ENCODE measurements at regions not wholly inside any gene's neighbourhood (a gene's known extent, or its start where the extent isn't known, plus 50 kb on each side); places are given as distances from the start of the nearest gene placed in this dataset.

DNA sequence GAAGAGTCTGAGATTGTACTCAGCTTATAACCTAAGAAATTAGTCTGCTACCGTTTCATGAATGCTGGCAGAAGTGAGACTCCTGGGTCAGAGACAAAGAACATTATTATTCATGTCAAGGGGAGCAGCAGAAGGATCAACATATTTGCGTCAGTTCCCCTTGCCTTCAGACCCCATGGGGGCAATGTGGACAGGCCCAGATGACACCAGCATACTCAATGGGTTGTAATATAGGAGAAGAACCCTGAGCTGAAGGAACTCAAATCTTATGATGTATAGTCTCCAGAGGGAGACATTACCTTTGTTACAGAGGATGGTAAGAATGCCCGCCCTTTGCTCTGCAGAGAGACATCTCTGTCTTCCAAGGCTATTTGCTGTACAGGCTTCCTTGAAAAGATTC lies 384.4 kb downstream of the EPM2A start:
- no peak for DNase-seq

DNA sequence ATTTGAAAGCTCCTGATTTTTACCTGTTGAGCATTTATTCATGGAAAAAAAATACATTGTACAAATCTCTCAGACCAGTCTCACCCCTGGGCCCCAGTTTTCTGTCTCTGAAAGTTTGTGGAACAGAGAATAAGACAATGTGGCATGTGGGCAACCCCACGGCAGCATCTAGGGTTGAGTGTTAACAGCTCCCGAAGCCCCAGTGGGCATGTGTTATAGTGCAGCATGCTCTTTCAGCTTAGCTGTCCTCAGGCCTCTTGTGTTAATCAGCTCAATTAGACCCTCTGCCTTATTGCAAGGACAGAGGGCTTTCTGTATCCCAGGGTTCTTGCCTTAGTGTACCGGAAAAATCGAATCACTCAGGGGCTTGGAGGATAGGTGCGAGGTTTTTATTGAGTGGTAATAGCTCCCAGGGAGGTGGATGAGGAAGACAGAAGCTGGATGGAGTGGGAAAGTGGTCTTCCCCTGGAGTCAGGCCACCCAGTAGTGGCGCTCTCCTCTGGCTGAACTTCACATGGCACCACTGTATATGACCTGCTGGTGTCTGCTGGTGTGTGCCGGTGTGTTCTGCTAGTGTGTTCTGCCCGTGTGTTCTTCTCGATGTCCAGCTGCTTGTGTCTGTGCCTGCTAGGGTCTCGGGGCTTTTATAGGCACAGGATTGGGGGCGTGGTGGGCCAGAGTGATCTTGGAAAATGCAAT lies 382.8 kb downstream of the EPM2A start:
- DNase-seq, result no peak

DNA sequence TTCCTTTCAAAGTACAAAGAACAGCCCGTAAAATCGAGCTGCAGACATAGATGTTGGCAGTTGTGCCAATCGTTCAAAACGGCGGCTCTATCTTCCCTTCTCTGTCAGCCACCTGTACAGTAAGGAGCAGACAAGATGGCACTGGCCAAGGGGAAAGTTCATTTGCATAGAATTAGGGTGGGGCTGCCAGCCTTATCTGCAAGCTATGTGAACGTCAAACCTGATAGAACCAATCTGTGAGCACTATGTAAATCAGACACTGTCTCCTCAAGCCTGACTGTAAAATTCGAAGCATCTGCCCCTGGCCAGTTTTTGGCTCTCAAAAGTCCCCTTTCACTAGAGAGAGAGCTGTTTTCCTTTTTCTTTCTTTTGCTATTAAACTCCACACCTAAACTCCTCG lies 374.5 kb downstream of the EPM2A start:
- no peak for DNase-seq

DNA sequence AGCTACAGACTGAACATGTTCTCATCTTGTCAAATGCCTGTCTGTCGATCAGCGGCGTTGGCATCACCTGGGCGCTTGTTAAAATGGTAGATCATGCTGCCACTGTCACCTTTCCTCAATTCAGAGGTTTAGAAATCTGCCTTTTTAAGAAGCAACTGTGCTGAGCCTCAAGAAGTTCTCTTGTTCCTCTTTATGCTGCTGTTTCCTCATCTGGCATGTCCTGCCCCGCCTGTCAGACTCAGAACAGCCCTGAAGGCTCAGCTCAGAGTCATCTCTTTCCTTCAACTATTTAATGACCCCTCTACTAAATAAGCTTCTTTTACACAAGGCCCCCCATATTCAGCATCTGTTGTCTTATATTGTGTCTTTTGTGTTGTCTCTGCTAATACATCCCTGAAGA lies 368.2 kb downstream of the EPM2A start:
- no peak for DNase-seq

DNA sequence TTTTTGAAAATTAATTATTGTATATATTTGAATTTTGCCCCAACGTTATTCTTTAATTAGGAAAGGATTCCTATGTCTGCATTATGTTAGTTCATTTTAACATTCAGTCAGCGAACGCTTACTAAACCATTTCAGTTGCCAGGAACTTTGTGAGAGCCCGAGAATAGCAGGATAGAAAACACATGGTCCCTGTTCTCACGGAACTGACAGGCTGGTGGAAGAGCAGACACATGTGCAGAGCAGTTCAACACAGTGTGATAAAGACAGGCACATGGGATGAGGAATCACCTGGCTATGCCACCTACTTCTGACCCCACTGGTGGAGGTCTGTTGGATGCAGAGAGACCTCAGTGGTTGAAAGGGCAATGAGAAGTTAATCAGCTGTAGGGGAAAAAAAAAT lies 367.2 kb downstream of the EPM2A start:
- no peak for DNase-seq

DNA sequence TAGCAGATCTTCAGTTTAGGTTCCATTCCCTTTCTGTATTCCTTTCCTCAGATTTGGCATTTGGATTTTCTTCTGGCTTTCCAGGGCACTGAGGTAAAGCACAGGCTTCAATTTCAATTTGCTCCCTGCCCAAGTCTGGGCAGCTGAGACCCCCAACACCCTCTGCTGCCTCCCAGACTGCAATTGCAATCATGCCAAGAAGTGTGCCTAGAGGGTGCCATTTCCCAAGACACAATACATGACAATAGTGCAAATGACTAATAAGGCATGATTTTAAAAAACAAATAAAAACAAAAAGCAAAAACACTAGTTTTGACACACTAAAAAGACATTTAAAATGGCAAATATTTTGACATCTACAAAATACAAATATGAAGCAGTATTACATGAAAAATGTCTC lies 364.8 kb downstream of the EPM2A start:
- no peak for DNase-seq

DNA sequence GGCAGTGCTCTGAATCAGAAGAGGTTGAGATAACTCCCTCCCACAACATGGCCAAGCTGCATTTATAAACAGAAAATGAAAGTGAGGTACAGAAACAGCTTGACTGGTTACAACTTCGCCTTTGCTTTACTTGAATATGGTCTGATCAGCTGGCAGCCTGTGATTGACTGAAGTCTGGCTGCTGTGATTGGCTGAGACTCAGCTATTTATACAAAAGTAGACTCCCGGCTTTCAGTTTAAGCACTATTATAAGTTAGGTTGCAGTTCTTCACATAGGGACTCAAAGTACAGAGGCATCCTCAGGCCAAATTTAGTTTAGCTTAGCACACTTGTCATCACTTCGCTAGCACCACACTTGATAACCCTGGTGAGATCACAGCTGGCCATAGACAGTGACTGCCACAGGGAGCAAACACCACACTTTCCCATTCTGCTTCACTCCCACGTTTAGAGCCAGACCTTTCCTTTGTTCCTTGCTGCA lies 362.6 kb downstream of the EPM2A start:
- DNase-seq, result no peak

DNA sequence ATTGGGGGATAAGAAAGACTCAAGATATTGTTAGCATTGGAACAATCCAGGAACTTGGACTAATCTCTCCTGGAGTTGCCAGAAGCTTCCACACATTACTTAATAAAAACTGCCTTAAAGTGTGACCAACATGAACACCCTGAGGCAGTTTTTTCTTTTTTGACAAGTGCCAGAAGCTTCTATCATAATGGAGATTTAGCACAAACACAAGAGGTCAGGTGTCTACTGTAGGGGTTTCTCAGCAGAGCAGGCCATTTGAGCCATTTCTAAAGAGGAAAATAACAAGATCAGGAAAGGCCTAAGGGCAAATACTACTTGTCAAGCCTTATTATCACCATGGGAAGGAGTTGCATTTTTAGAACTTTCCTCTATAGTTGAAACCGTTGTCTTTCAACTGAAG lies 361.5 kb downstream of the EPM2A start:
- no peak for DNase-seq

DNA sequence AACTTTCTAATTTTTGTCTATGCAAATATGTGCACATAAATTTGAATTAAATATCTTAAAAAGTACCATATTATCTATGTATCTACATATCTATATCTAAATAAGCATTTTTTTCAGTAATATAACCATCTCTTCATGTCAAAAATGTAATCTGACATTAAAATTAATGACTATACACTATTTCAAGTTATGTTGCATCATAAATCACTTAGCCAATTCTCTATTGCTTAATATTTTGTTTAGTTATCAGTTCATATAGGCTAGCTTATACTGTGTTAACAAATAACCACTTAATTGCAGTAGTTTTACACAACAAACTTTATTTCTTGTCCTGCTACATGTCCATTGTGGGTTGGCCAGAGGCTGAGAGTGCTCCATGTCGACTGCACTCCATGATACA lies 360.8 kb downstream of the EPM2A start:
- DNase-seq, result no peak

DNA sequence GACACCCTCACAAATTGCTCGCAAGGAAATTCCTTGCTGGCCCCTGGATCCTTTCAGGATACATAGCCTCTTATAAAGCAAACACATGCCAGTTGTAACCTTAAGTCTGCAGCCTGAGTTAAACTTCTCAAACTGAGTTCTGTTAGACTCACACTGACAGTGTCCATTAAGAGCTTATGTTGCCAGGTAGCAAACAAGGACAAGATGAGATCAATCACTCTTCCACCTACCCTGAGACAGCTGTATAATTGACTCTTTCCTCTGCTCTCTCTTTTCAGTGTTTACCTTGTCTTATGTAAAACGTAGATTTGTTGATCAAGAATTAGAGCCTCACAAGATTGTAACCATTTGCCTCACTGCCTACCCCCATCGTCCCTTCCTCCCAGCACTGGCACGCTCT lies 359.8 kb downstream of the EPM2A start:
- no peak for DNase-seq

DNA sequence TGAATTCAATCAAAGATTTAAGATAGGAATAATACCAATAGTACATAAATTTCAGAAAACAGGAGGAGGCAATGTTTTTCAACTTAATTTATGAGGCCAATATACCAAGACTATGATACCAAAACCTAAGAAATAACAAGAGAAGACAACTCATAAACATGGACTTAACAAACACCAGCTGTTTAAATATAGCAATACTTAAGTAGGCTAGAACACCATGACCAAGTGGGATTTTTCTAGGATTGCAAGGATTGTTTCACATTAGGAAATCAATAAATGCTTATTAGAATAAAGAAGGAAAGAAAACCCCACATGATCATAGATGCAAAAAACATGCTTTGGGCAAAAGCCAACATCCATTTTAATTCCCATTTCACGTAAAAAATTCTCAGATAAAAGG lies 355.1 kb downstream of the EPM2A start:
- DNase-seq, result no peak

DNA sequence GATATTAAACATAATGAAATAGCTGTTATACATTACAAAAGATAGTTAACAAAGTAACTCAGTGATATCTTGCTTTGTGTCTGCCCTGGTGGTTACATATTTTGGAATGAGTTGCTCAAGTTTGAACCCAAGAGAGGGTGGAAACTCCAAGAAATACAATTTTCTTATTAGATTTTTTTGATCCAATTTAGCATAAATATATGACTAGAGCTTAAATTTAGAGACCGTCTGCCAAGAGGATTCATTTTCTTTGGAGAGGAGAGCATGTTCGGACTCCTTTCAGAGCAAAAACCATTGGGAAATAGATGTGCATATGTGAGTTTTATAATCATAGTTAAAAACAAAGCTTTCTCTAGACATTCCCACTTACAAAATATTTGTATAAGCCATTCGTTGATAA lies 353.4 kb downstream of the EPM2A start:
- DNase-seq, result no peak

DNA sequence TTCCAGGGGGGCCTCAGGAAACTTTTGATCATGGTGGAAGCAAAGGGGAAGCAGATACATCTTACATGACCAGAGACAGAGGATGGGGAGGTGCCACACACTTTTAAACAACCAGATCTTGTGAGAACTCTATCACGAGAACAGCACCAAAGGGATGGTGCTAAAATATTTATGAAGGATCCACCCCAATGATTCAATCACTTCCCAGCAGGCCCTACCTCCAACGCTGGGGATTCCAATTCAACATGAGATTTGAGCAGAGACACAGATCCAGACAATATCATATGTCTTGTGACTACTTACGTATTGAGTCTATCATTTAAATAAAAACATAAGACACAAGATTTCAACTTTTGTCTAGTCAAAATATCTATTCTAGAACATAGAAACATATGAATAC lies 351.9 kb downstream of the EPM2A start:
- DNase-seq, result no peak

DNA sequence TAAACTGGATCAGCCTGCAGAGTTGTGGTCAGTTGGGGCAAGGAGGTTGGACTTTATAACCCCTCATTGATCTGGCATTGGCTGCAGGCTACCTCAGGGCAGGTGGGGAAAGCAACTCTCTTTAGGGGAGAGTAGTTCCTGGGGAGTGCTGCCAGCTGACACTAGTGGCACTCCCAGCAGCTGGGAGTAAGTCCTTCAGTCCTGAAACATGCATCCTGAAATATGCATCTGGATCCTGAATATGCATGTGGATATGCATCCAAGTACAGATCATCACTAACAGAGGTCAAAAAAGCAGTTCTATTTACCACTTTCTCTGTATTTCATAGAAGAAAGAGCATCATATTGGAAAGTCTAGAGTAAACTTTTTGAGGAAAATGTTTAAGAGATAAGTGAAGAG lies 350.8 kb downstream of the EPM2A start:
- DNase-seq, result no peak

DNA sequence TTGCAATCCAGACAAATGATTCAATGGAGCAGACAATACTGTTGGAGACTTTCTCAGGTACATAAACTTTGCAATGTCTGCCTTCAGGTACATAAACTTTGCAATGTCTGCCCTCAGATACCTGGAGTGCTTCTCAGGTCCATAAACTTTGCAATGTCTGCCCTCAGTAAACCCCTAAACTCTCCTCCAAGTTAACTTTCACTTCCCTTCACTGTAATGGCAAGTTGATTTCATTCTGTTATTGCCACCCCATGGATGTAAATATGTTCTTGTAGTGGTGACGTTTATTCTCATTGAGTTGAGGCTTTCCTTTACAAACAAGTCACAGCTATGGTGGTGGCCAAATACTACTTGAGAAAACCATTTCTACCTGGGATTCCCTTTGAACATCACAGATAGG lies 338.8 kb downstream of the EPM2A start:
- no peak for DNase-seq

DNA sequence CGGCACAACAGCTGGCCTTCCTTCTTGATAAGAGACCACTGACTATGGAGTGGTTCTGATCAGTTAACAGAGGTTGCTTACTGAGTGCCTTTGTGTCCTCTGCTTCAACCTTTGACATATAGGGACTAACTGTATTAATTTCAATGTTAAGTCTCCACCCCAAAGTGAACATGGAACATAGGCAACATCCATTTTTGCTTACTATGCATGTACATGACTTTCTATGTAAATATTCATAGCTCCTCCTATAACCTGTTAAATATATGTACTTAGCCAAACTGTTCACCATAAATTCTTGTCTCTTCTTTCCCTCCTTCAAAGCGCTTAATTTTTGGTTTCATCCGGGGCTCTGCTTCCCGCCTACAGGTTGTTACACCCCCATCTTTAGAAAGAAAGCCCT lies 334.8 kb downstream of the EPM2A start:
- DNase-seq, result no peak

DNA sequence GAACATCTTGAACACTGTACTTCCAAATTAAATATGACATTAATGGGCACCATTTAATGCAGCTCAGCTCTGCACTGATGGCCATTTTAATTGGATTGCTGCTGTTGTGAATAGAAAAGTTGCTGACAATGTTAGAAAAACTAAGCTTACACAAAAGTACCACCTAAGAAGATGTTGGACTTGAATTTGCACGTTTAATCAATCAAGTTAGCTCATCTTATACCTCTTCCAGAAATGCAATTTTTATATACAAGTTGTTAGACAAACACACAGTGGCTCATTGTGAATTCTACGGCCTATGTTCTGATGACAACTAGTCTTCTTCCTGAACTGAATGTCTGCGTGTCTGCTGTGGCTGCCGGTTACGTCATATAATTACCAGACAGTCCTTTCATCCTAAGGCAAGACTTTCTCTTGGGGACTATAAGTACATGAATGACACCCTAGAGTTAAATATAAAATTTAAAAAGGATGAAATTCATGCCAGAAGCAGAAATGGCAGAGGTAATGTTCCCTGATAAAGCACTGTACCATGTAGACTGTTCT lies 330.2 kb downstream of the EPM2A start:
- no peak for DNase-seq

DNA sequence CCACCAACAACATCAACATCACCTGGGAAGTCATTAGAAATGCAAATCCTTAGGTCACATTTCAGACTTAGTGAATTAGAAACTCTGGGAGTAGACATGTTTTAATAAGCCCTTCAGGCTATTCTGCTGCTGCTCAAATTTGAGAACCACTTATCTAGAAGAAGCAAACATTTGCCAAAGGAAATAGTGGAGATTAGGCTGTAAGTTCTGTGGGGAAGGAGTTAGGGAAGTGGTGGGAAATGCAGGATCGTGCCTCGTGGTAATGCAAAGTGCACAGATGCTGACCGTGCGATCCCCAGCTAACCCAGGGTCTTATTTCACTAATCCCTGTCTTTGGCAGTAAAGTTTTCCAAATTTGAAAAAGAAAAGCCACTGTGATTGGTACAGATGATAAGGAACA lies 328.5 kb downstream of the EPM2A start:
- DNase-seq, result no peak

DNA sequence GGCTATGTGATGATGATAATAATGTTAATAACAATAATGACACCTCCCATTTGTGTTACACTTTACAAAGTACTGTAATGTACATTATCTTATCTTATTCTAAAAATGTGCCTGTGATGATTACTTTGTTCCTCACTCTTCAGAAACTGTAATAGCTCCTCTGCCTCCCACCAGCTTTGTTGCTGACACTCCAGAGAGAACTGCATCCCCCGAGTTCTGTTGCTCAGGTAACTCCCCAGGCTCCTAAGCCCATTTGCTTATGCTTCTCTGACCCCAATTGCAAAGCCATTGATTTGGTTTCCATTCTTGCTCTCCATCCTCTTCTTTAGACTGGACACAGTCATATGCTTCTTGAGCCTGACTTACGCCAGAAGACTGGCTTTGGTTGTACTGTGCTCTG lies 319.7 kb downstream of the EPM2A start:
- DNase-seq, result no peak

DNA sequence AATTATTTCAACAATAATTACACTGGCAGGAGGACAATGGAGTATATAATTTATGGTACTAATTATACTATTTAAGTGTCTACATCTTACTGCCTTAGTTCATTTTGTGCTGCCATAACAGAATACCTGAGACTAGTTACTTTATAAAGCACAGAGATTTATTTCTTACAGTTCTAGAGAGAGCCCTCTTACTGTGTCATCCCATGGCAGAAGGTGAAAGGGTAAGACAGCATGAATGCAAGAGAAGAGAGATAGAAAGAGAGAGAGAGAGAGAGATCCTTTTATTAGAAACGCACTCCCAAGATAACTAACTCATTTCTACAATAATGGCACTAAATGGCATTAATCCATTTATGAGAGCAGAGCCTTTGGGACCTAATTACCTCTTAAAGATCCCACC lies 314.7 kb downstream of the EPM2A start:
- no peak for DNase-seq

DNA sequence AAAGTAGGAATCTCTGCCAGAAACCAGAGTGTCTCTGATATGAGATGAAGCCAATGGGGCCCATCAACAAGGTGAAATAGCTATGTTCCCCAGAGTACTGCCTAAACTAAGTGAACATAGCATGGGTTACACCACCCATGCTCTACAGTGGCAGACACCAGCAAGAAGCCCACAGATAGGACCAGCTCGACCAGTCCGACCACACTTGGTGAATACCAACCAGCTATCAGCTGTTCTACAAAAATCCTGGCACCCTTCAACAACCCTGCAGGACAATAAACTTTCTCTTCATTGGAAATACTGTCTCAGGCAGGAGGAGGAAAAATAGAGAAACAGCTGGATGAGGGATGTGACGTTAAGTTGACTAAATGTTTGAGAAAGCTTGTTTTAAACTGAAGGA lies 311.4 kb downstream of the EPM2A start:
- DNase-seq, result no peak

DNA sequence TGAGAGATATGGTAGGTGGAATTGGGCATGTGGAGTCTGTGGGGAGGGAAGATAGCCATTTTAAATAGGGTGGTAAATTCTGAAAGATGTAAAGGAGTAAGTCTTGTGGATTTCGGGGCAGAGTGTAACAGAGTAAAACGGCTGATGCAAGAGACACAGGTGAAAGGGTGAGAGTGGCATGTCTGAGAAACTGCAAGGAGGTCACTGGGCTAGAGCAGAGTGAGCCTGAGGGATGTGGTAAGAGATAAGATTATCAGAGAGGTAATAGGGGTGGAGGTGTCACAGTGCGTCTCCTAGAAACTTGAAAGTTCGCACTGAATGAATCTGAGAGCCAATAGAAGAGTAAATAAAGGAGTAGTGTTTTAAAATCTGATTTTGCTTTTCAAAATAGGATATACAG lies 308.1 kb downstream of the EPM2A start:
- no peak for DNase-seq

DNA sequence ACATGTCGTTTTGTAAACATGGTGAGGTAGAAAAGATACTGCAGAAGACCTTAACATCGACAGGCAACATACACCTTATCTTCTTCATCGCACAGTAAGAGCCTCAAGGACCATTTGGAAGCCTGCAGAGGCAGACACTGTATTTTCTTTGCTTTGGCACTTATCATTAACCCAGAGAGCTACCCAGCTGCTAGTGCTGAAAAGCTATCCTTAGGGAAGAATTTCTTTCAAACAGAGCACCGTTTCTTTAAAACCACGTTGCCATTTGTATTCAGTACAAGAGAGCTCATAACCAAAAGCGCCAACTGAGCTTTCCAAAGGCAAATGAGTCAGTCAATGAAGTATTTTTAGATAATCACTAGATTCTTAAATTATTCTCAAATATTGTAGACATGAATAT lies 306.6 kb downstream of the EPM2A start:
- no peak for DNase-seq

DNA sequence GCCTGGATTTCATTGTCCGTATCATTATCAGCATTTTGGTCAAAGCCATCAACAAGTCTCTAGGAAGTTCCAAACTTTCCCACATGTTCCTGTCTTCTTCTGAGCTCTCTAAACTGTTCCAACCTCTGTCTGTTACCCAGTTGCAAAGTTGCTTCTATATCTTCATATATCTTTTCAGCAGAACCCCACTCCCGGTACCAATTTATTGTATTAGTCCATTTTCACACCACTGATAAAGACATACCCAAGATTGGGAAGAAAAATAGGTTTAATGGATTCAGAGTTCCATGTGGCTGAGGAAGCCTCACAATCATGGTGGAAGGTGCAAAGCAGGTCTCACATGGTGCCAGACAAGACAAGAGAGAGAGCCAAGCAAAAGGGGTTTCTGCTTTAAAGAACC lies 293.2 kb downstream of the EPM2A start:
- DNase-seq, result no peak

DNA sequence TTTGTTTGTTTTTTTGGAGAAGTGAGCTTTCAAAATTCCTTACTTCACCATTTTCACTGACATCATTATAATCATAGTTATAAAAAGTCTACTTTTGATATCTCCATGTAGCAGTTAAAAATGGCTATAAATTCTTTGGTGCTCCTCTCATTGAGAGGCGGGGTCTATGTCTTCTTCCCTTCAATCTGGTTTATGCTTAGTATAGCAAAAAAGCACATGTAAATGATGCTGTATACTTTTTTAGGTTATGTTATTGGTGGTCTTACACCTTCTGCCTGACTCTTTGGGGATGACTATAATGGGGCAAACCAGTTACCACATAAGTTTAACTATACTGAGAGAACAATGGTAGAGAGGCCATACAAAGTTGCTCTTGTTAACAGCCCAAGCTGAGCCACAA lies 289.6 kb downstream of the EPM2A start:
- no peak for DNase-seq

Measured in effector CD8-positive, alpha-beta T cell (primary cell).